Middle frontal gyrus (tissue), 1 donor: ENCODE measurements at regions not wholly inside any gene's neighbourhood (a gene's known extent, or its start where the extent isn't known, plus 50 kb on each side); places are given as distances from the start of the nearest gene placed in this dataset.

Experiments
- DNase-seq: peaks from one replicate; pipeline ENCODE4 v3.0.0-alpha.2; 2015; ENCODE audit warnings: low spot score; ENCODE audit errors: extremely low spot score

DNA sequence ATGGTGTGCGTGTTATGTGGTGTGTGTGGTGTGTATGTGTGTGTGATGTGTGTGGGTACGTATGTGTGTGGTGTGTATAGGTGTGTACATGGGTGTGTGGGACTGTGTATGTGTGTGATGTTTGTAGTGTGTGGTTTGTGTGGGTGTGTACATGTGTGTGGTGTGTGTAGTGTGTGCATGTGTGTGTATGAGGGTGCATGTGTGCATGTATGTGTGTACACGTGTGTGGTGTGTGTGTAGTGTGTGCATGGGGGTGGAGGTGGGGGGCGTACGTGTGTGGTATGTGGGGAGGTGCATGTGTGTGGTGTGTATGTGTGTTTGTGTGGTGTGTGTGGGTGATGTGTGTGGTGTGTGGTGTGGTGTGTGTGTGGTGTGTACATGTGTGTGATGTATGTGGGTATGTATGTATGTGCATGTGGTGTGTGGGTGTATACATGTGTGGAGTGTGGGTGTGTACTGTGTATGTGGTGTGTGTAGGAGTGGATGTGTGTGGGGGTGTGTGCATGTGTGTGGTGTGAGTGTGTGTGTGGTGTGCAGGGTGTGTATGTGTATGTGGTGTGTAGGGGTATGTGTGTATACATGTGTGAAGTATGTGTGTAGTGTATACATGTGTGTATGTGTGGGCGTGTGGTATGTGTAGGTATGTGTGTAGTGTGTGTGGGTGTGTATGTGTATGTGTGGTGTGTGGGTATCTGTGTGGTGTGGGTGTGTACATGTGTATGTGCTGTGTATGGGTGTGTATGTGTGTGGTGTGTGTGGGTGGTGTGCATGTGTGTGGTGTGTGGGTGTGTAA lies 119.8 kb upstream of the GSC start:
- DNase-seq: no peak

DNA sequence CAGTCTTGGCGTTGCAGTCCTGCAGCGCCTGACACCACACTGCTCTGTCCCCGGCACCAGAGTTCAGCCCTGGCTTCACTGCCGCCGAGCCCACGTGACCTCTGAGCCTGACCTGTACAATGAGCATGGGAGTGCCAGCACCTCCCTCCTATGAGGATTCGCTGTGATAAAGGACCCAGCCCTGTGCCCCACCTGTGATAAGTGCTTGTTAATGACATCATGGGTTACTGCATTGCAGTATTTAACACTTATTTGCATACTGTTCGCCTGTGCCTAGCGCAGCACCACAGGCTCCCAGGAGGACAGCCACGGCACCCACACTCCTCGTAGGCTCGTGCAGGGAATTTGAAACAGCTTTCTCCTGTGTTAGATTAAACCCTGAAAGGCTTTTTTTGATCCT lies 118.2 kb upstream of the GSC start:
- no peak for DNase-seq

- DNase-seq: no peak
Observed at GRCh38 chr14:94887591-94887990, 117.7 kb upstream of the GSC start.

GRCh38 chr14:94886931-94887330 lies 117.0 kb upstream of the GSC start:
- DNase-seq: no peak

DNA sequence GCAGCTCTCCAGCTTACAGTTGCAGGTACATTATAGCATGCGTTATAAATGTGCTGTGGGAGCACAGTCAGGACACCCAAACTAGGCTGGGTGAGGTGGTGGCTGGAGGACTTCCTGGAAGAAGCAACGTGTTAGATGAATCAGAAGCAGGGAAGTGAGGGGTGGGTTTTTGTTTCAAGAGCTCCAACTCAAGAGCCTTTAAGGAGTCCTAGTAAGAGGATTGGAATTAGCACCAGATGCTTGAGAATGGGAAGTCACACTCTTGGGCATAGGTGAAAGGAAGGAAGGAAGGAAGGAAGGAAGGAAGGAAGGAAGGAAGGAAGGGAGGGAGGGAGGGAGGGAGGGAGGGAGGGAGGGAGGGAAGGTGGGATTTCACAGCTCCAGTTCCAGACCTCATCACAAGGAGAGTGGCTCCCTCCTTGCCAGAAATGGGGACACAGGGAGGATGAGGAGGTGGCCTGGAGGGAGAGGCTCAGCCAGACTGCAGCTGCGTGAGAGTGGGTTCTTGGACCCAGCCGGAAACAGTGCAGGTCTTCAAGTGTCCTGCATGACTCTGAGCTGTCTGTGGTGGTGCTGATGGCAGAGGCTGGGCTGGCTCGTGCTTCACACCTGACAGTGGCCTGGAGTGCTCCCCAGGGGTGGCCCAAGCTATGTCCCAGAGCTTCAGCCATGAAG lies 115.7 kb upstream of the GSC start:
- no peak for DNase-seq

- no peak for DNase-seq
Observed at GRCh38 chr14:94884616-94885230, 114.8 kb upstream of the GSC start.

DNA sequence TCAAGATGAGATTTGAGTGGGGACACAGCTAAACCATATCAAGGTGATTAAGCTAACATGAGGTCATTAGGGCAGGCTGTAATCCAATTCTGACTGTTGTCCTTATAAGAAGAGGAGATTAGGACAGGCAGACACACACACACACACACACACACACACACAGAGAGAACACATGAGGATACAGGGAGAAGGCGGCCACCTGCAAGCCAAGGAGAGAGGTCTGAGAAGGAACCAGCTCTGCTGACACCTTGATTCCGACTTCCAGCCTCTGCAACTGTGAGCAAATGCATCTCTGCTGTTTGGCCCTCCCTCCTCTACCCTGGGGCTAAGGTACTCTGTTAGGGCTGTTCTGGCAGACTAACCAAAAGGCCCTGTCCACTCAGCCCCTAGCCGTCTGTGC lies 112.5 kb upstream of the GSC start:
- DNase-seq: no peak

DNA sequence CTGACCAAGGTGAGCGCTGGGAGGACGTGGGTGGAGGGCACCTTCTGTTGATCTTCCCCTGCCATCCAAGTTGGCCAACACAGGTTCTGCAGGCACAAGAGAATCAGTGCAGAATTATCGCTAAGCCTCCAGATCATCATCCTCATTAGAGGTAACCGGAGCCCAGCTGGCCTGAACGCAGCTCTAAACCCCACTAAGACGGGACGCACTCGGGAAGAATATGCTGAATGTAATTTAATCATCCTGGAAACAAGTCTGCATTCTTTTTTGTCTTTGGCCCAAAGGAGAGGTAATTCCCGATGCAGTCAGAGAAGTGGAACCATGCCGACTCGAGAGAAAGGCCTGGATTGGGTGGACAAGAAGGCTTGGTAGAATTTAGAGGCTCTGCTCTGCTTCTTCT lies 111.0 kb upstream of the GSC start:
- no peak for DNase-seq

- no peak for DNase-seq
Observed at GRCh38 chr14:94880106-94880505, 110.2 kb upstream of the GSC start.

DNA sequence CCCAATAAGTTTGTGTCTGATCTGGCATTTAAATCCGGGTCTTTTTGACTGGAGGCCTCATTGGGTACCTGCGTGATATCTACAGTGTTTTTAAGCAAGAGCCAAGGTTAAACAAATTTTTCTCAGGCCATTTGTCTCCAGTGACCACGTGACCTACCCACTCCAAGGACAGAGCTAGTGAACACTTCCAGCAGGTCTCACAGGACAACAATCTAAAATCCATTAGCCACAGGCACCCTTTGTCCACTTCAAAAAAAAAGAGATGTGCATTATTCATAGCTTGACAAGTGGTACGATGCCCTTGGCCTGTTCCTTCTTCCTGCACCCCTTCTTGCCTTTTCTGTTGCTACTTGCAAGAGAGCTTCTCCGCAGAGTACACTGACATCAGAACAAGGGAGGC lies 109.6 kb upstream of the GSC start:
- DNase-seq: no peak

- DNase-seq: no peak
Observed at GRCh38 chr14:94876306-94876705, 106.4 kb upstream of the GSC start.

GRCh38 chr14:94875256-94875655 lies 105.3 kb upstream of the GSC start:
- DNase-seq: no peak

GRCh38 chr14:94868772-94869072 lies 98.8 kb upstream of the GSC start:
- no peak for DNase-seq

- no peak for DNase-seq
Observed at GRCh38 chr14:94867946-94868771, 98.2 kb upstream of the GSC start.

GRCh38 chr14:94867209-94867608 lies 97.3 kb upstream of the GSC start:
- DNase-seq: no peak

DNA sequence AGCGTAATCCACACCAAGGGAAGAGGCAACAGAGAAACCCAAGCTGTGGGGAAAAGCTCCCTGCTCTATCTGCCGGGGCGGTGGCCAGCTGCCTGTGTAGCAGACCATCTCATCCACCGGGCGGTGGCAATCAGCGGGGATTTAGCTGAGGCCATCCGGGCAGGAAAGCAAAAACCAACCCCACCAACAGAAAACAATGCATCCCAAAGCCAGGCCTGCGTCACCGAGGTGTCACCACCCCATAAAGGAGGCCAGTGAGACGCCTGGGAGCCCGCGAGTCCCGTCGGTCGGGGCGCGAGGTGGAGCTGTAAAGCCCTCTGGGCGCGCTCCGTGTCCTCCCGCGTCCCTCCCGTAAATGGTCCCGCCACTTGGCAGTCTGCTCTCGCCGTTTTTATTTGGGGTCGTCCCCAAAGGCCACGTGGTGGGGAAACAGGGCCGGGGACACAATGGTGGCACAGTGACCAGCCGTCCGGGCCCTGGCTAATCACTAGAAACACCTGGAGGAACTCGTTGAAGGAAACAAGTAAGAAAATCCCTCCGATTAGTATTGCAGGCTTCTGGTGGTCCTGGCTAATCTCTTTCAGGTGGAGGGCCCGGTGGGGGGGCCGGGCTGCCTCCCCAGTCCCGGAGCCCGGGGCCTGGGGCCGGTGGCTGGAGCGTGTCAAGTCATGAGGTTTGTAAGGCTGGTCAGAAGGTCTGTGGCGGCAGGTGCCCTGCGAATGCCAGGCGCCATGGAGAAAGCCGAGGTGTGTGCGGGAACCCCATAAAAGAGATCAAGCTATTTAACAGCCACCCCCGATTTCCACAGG lies 94.7 kb upstream of the GSC start:
- no peak for DNase-seq

GRCh38 chr14:94863366-94863765 lies 93.5 kb upstream of the GSC start:
- DNase-seq: no peak

DNA sequence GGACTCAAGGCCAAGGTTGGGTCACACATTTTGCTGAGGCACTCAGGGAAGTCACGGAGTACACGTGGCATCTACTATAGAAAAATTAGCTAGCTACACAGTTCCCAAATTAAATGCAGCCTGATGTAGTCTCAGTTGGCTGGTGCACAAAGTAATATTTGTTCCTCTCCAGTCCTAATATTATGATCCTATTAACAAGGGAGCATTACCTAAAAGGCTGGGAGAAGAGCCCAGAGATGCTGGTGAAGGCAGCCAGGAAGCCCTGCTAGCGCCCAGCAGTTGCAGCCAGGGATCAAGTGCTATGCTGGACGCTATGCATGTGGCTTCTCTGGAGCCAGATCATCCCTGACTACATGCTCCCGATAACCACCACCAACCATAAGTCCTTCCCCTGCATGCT lies 88.0 kb upstream of the GSC start:
- DNase-seq: no peak

- DNase-seq: no peak
Observed at GRCh38 chr14:94853920-94854319, 84.0 kb upstream of the GSC start.

DNA sequence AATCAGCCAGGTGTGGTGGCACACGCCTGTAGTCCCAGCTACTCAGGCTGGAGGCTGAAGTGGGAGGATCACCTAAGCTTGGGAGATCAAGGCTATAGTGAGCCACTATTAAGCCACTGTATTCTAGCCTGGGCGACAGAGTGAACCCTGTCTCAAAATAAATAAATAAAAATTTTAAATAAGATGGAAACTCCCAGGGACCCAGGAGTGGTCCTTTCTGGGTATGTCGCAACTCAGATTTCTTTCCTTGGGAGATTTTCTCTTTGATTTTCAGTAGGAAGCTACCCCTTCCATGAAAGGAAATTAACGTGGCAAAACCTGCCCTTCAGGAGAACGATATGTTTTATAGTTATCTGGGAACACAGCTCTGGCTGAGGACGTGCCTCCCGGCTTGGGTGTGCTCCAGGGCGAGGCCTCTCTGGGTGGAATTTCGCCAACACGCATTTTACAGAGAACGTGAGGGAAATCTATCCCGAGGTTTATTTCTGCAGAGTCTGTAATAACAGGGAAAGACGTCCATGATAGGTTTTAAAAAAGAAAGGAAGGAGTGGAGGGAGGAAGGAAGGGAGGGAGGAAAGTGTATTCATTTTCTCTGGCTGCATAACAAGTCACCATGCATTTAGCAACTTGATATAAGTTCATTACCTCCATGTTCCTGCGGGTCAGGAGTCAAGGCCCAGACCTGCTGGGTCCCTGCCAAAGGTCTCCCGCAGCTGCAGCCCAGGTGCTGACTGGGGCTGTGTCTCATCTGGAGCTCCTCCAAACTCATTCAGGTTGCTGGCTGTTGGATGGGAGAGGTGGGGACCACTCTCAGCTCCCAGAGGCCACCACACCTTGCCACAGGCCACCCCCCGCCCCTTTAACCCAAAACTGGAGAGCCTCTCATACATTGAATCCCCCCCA lies 80.6 kb upstream of the GSC start:
- DNase-seq: no peak
